Jurkat, Clone E6-1 (cell line): ENCODE measurements at regions not wholly inside any gene's neighbourhood (a gene's known extent, or its start where the extent isn't known, plus 50 kb on each side); places are given as distances from the start of the nearest gene placed in this dataset.

Source experiments
- DNase-seq: peaks from one replicate; pipeline ENCODE4 v3.0.0-alpha.2; 2011; ENCODE audit warnings: low read depth, low spot score
- H3K4me3 ChIP-seq: 2 replicates; pipeline ENCODE4 v1.5.1; 2011; ENCODE audit warnings: mild to moderate bottlenecking, low read length, control low read depth, moderate library complexity

- H3K4me3 ChIP-seq: no peak overlapping the region
- DNase-seq: no peak
These were observed 457.2 kb upstream of the HS6ST1 start for GRCh38 chr2:128775914-128776285.

- DNase-seq: no peak
- no peak overlapping the region for H3K4me3 ChIP-seq
These were observed 458.0 kb upstream of the HS6ST1 start for GRCh38 chr2:128776461-128777195.

DNA sequence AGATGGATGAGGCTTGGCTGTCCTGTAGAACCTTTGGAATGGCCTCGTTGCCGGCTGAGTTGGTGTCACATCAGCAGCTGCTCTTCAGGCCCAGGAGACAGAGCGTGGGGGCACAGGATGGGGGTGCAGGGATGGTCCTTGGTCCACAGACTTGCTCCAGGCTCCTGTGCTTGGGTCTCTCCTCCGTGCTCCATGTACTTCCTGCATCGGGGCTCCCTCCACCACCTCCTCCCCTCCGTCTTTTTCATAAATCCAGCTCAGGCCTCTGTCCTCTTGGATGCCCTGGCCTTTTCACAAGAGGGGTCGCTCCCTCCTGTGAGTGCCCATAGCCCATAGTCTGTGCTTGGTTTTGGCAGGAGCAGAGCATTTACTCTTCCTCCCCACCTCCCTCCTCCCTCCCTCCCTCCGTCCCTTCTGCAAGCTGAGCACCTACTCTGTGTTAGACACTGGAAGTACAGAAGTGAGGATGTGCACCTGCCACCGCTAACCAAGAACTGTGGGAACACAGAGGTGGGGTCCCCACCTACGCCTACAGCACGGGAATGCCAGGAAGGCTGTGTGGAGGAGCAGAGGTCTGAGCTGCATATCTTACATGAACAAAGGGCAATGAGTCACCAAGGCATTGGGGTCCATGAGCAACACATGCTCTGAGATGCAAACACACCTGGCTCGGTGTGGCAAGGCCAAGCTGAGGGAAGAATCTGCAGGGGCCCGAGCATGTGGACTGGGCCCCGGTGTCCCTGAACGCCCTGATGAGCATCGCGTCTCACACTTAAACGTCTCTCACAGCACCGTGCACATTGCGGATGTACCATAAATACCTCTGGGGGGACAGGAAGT is 458.7 kb upstream of the HS6ST1 start:
- no peak for DNase-seq

DNA sequence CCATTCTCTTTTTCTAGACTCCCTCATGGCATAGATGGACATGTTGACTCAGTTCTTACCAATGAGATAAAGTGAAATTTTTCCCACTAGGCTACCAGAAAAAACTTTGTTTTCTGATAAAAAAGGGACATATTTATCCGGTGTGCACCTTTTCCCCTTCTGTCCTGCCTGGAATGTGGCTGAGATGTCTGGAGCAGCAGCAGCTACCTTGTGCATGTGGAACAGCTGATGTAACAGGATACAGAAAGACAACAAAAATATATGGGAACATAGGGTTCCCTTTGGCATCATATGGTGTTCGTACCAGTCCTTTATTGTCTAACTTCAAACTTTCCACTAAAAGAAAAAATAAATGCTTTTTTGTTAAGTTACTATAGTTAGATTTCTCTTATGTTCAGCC is 460.2 kb upstream of the HS6ST1 start:
- H3K4me3 ChIP-seq: no peak overlapping the region
- DNase-seq: no peak

More for the DNA sequence above, 458.7 kb upstream of the HS6ST1 start:
- H3K4me3 ChIP-seq: no peak overlapping the region

DNA sequence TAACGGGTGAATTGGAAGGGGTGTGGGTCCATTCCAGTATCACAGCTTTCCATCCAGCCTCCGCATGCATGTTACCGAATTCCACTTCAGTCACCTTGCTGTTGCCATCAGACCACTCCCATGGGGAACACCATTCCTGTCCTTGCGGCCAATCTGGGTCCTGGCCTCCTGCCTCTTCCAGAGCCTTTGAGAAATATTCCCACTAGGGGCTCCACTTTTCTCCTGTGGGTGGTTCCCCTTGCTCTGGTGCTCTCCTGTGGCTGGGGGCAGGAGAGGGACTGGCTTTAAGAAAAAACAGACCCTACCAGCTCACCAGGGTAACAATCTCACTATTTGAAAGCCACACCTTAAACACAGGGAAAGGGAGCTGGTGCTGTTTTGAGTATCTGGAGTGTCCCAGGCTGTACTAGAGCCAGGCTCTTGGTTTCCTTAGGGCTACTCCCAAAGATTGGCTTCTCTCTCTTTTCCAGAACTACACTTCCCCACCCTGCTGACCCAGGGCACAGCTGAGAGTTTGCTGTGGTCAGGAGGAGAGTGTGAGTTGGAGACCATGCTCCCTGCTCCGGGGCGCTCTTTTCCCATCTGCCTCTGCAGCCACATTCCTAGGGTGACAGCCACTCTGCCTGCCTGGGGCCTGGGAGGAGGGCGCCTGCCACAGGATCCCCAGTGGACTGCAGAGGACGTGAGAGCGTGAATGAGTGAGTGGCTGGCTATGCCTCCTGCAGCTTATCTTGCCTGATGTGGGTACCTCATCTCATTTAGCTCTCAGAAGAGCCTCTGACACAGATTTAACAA is 460.8 kb upstream of the HS6ST1 start:
- no peak overlapping the region for H3K4me3 ChIP-seq
- DNase-seq: no peak

- DNase-seq: no peak
- no peak overlapping the region for H3K4me3 ChIP-seq
These were observed 461.9 kb upstream of the HS6ST1 start for GRCh38 chr2:128780434-128781080.

GRCh38 chr2:128781166-128781565 is 462.5 kb upstream of the HS6ST1 start:
- DNase-seq: no peak
- no peak overlapping the region for H3K4me3 ChIP-seq

DNA sequence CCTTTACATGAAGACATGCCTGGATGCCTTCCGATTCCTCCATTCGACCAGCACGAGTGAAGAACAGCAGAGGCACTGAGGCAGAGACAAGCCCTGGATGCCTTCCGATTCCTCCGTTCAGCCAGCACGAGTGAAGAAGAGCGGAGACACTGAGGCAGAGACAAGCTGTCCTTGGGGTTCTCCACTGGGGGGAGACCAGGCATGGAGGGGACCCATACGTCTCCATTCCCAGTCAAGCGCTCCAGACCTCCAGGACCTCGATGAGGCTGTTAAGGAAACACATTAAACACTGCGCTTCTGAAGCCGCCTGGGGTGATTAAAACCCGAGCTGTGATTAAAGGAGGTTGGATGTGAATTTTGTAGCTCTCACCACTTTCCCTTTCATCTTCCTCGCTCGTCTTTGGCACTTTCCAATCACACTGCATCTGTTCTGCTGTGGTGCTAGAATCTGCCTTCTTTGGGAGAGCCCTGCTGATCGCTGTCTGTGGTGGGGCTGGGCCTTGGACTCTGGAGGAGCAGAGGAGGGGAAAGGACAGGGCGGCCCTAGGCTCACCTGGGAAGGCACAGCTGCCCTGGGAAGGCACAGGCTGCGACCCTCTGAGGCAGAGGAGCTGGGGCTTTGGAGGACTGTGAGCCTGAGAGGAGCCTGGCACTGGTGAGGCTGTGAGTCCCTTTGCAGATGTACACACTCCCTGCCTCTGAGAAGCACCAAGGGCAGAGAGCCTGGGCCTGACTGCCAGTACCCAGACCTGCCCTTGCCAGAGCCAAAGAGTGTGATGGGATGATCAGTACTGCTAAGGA is 463.1 kb upstream of the HS6ST1 start:
- H3K4me3 ChIP-seq: no peak overlapping the region
- no peak for DNase-seq

DNA sequence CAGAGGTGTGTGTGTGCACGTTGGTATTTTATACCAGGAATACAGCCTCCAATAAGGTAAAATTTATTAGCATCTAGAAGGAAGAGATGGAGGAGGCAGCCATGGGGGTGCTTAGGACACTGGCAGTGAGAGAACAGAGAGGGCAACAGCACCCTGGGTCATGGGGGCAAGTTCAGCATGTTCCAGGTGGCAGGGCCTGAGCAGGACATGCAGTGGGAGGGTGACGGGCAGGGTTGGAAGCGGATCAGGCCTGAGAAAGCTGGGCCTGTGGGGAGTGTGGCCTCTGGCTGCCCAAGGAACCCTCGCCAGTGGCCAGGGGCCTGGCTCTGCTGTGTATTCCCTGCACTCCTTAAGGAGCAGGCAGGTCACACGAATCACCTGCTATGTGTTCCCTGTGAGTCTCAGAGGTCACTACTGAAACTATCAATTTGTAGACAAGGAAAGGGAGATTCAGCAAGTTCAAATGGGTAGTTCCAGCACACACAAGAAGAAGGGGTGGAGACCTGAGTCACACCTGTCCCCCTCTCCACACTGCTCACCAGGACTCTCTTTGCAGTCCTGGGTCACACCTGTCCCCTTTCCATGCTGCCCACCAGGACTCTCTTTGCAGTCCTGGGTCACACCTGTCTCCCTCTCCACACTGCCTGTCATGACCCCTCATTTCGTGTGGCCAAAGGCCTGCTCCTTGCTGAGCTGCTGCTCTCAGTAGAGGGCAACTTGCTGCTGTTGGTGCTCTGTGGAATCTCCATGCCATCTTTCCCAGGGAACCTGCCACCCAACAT is 463.9 kb upstream of the HS6ST1 start:
- no peak overlapping the region for H3K4me3 ChIP-seq
- no peak for DNase-seq

DNA sequence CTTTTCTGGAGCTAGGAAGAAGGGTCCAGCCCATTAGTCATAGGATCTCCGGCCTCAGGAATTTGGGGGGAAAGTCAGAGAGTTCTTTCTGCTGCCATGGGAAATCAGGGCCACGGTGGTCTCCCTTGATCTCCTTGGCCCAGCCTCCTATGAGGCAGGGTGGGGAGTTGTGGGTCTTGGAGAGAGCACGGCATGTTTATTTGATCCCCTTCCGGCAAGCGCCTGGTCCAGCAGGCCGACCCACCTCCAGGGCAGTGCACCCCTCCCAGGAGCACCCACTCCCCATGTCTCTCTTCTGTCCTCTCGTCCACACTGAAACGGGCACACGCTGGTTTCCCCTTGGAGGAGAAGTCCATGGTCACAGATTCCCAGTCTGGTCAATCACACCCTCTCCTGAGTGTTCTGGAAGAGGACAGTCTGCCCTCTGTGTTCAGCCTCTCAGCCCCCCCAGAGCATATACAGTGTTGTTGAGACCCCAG is 464.6 kb upstream of the HS6ST1 start:
- H3K4me3 ChIP-seq: no peak overlapping the region
- no peak for DNase-seq

- no peak for DNase-seq
- H3K4me3 ChIP-seq: no peak overlapping the region
These were observed 465.2 kb upstream of the HS6ST1 start for GRCh38 chr2:128783896-128784295.

- DNase-seq: no peak
- no peak overlapping the region for H3K4me3 ChIP-seq
These were observed 466.1 kb upstream of the HS6ST1 start for GRCh38 chr2:128784626-128785306.

DNA sequence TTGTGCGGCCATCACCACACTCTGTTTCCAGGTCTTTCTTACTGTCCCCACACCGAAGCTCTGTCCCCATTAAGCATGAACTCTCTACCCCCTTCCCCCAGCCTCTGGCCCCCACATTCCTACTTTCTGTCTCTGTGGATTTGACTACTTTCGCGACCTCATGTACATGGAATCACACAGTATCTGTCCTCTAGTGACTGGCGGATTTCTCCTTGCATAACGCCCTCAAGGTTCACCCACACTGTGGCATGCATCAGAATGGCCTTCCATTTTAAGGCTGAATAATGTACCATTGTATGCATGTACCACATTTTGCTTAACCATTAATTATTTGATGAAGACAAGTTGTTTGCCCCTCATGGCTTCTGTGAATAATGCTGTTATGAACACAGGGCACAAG is 467.6 kb upstream of the HS6ST1 start:
- no peak overlapping the region for H3K4me3 ChIP-seq
- DNase-seq: no peak

- no peak for DNase-seq
- H3K4me3 ChIP-seq: no peak overlapping the region
These were observed 468.2 kb upstream of the HS6ST1 start for GRCh38 chr2:128786741-128787478.

GRCh38 chr2:128787616-128788015 is 468.9 kb upstream of the HS6ST1 start:
- no peak overlapping the region for H3K4me3 ChIP-seq
- DNase-seq: no peak

- H3K4me3 ChIP-seq: no peak overlapping the region
- DNase-seq: no peak
These were observed 470.1 kb upstream of the HS6ST1 start for GRCh38 chr2:128788636-128789220.
